GM12878 (cell line): ENCODE measurements at regions not wholly inside any gene's neighbourhood (a gene's known extent, or its start where the extent isn't known, plus 50 kb on each side); places are given as distances from the start of the nearest gene placed in this dataset.

Experiments used
- ATAC-seq: fragments of 200-7000 bp; cut with Tn5 transposase; 3 replicates; pipeline ENCODE4 v1.9.1; 2020; ENCODE audit warnings: mild to moderate bottlenecking, moderate library complexity
- BruUV-seq: library from RNA; stranded (reverse); fragments of 400-500 nt; replicated peaks from 2 replicates; lab custom pipeline; 2021; lab: Mats Ljungman, UMichigan
- CTCF ChIA-PET: fragments of 300-600 bp; sonication (Branson Sonifier 250); formaldehyde crosslinking; extraction: SDS; loops from one replicate; lab custom pipeline; 2021; ENCODE audit warnings: inconsistent platforms; lab: Yijun Ruan, JAX
- POLR2A ChIA-PET: fragments of 350-600 bp; formaldehyde crosslinking; extraction: SDS; loops from one replicate; lab custom pipeline; 2021; ENCODE audit warnings: inconsistent platforms; lab: Charles Lee
- RAD21 ChIA-PET: fragments of 300-600 bp; sonication (Branson Sonifier 250); formaldehyde crosslinking; loops from one replicate; lab custom pipeline; 2023; ENCODE audit warnings: antibody characterized with exemption; ENCODE audit not compliant: unreplicated experiment; lab: Charles Lee
- SMC1A ChIA-PET: fragments of 300-600 bp; sonication (Branson Sonifier 250); formaldehyde crosslinking; loops from one replicate; lab custom pipeline; 2023; ENCODE audit not compliant: unreplicated experiment, uncharacterized antibody; lab: Charles Lee
- DNase-seq: peaks from one replicate; pipeline ENCODE4 v3.0.0-alpha.2; 2011; ENCODE audit warnings: low read depth, low spot score
- FAIRE-seq: peaks from 3 replicates; lab custom pipeline; 2011; peaks lifted over from hg19 to GRCh38; lab: Jason Lieb, UNC
- H2AFZ ChIP-seq: 2 replicates; pipeline ENCODE4 v1.6.0; 2011; ENCODE audit warnings: low read depth, low read length, control low read depth; ENCODE audit not compliant: control insufficient read depth
- H3K27ac ChIP-seq: 2 replicates; pipeline ENCODE4 v1.5.1; 2011; ENCODE audit warnings: control low read depth; ENCODE audit not compliant: control insufficient read depth, insufficient read depth
- H3K27me3 ChIP-seq, 2 experiments: replicated peaks in 1 of 2; 2 replicates each; pipeline versions ENCODE4 v1.6.0 to v1.6.1; 2011; ENCODE audit warnings: low read length in 1 of 2; ENCODE audit not compliant: control insufficient read depth in 2 of 2, insufficient read depth in 2 of 2
- H3K36me3 ChIP-seq, 2 experiments: 2 replicates each; pipeline ENCODE4 v1.5.1; 2011; ENCODE audit warnings: low read length in 1 of 2; ENCODE audit not compliant: control insufficient read depth in 2 of 2, insufficient read depth in 2 of 2
- H3K4me1 ChIP-seq: 2 replicates; pipeline ENCODE4 v1.6.1; 2011; ENCODE audit warnings: mild to moderate bottlenecking, low read length, moderate library complexity, mixed read lengths; ENCODE audit not compliant: control insufficient read depth, insufficient read depth
- H3K4me2 ChIP-seq: 2 replicates; pipeline ENCODE4 v1.6.0; 2011; ENCODE audit warnings: control low read depth; ENCODE audit not compliant: control insufficient read depth, insufficient read depth
- H3K4me3 ChIP-seq: fragments of 200-600 bp; sonication (generic); 2 replicates; pipeline ENCODE4 v1.5.1; 2016
- H3K79me2 ChIP-seq: 2 replicates; pipeline ENCODE4 v1.6.0; 2011; ENCODE audit warnings: low read length; ENCODE audit not compliant: control insufficient read depth, insufficient read depth
- H3K9ac ChIP-seq: 2 replicates; pipeline ENCODE4 v1.8.0; 2011; ENCODE audit warnings: low read length, control low read depth, mixed read lengths; ENCODE audit not compliant: control insufficient read depth, insufficient read depth
- H3K9me3 ChIP-seq: replicated peaks from 3 replicates; pipeline ENCODE4 v1.5.1; 2011; ENCODE audit warnings: mild to moderate bottlenecking, low read length; ENCODE audit not compliant: control insufficient read depth, insufficient read depth
- H4K20me1 ChIP-seq: 2 replicates; pipeline ENCODE4 v1.6.0; 2011; ENCODE audit not compliant: control insufficient read depth, insufficient read depth
- BACH1 ChIP-seq: fragments of 450-650 bp; IDR thresholded peaks from 2 replicates; pipeline ENCODE4 v1.6.1; 2017; ENCODE audit warnings: mild to moderate bottlenecking, borderline replicate concordance
- BMI1 ChIP-seq: fragments of 450-650 bp; IDR thresholded peaks from 2 replicates; pipeline ENCODE4 v1.6.1; 2016; ENCODE audit warnings: mild to moderate bottlenecking, moderate library complexity, borderline replicate concordance
- CBX3 ChIP-seq: fragments of 200-600 bp; sonication (generic); IDR thresholded peaks from 2 replicates; pipeline ENCODE4 v1.6.1; 2016; ENCODE audit warnings: low read depth, borderline replicate concordance
- EED ChIP-seq: sonication (generic); IDR thresholded peaks from 2 replicates; pipeline ENCODE4 v1.6.1; 2016; ENCODE audit warnings: antibody characterized with exemption, low read depth
- HDAC6 ChIP-seq: fragments of 200-600 bp; sonication (generic); IDR thresholded peaks from one replicate; pipeline ENCODE4 v1.8.0; 2017; ENCODE audit warnings: antibody characterized with exemption; ENCODE audit not compliant: unreplicated experiment
- IRF4 ChIP-seq: IDR thresholded peaks from 2 replicates; pipeline ENCODE4 v1.6.1; 2011; ENCODE audit warnings: low read depth, low read length
- JUNB ChIP-seq: IDR thresholded peaks from 2 replicates; pipeline ENCODE4 v1.6.1; 2016; ENCODE audit warnings: antibody characterized with exemption, mild to moderate bottlenecking
- JUND ChIP-seq: IDR thresholded peaks from 2 replicates; pipeline ENCODE4 v1.6.1; 2012; ENCODE audit warnings: low read depth, mild to moderate bottlenecking, low read length, improper control_type of control experiment, moderate library complexity
- PAX5 ChIP-seq: IDR thresholded peaks from 2 replicates; pipeline ENCODE4 v1.6.1; 2011; ENCODE audit warnings: low read depth, low read length, borderline replicate concordance
- POLR2A ChIP-seq: IDR thresholded peaks from 2 replicates; pipeline ENCODE4 v1.6.1; 2011; ENCODE audit warnings: low read depth, mild to moderate bottlenecking, low read length
- RBBP5 ChIP-seq: fragments of 200-600 bp; sonication (generic); conservative IDR thresholded peaks from 2 replicates; pipeline ENCODE4 v1.6.1; 2016
- RELA ChIP-seq: fragments of 450-650 bp; IDR thresholded peaks from 2 replicates; pipeline ENCODE4 v1.8.0; 2014; ENCODE audit warnings: borderline replicate concordance; ENCODE audit not compliant: partially characterized antibody
- RUNX3 ChIP-seq: IDR thresholded peaks from 2 replicates; pipeline ENCODE4 v1.6.1; 2012; ENCODE audit warnings: low read length, inconsistent platforms
- SP1 ChIP-seq: IDR thresholded peaks from one replicate; pipeline ENCODE4 v1.6.1; 2011; ENCODE audit warnings: low read depth, low read length
- TCF7 ChIP-seq: IDR thresholded peaks from 2 replicates; pipeline ENCODE4 v1.6.1; 2014; ENCODE audit warnings: antibody characterized with exemption, borderline replicate concordance
- ZNF24 ChIP-seq: fragments of 450-650 bp; IDR thresholded peaks from 2 replicates; pipeline ENCODE4 v1.6.1; 2017; ENCODE audit warnings: antibody characterized with exemption, mild to moderate bottlenecking
- WGBS: methylation state at CpG from one replicate; pipeline ENCODE4 v1.1.6; 2016; ENCODE audit warnings: low lambda C conversion rate; ENCODE audit not compliant: insufficient replicate concordance, insufficient coverage; ENCODE audit errors: missing lambda C conversion rate; 5-methylcytosine and 5-hydroxymethylcytosine counted together
- in situ Hi-C: fragments of 300-500 bp; cut with MboI; formaldehyde crosslinking; loops from 9 replicates; pipeline ENCODE4 v1.14.3; 2018; ENCODE audit warnings: mixed read lengths
- intact Hi-C: fragments of 100-400 bp; cut with micrococcal nuclease; formaldehyde crosslinking; loops from one replicate; pipeline ENCODE4 v1.14.2; 2022; ENCODE audit not compliant: unreplicated experiment
- TF ChIP-seq, protein P1 (sequence below): fragments of 450-650 bp; IDR thresholded peaks from 2 replicates; pipeline ENCODE4 v1.6.1; 2017; ENCODE audit warnings: borderline replicate concordance
- TF ChIP-seq, protein P2 (sequence below): fragments of 450-650 bp; IDR thresholded peaks from 2 replicates; pipeline ENCODE4 v1.6.1; 2016; ENCODE audit warnings: mild to moderate bottlenecking
- TF ChIP-seq, protein P3 (sequence below): fragments of 450-650 bp; IDR thresholded peaks from 2 replicates; pipeline ENCODE4 v1.6.1; 2017; ENCODE audit warnings: mild to moderate bottlenecking, moderate library complexity

DNA sequence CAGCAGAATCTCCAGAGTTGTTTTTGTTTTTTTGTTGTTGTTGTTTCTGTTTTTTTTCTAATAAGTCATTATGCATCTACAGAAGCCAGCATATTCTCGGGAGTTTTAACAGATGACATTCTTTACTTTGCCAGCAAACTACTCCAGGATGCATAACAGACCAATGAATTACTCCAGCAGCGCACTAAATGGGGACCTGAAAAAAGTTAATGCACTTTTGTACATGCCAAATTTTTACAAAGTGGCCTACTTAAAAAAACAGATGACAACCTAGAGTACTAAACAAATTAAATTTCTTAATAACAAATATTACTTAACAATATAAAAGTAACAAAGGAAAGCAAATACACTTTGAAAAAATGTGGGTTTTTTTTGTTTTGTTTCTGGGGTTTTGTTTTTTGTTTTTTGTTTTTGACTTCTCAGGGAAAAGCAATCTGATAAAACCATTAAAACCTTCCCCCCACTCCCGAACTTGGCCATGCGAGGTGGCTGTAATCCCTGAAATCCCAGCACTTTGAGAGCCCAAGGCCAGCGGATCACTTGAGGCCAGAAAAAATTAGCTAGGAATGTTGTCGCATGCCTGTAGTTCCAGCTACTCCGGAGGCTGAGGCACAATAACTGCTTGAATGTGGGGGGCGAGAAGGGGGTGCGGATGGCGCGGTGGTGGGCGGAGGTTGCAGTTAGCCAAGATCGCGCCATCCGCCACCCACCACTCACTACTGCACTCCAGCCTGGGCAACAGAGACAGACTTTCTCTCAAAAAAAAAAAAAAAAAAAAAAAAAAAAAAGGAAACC, 352.4 kb downstream of the CETN3 start:
- H3K9me3 ChIP-seq, result no peaks in the 10 kb centered on the region; the same call in 1 of the 3 replicates
- no peak overlapping the region for H3K9ac ChIP-seq
- no peak for FAIRE-seq
- WGBS, result 96% methylated on average over 14 of the region's 15 CpGs
- ChIA-PET SMC1A (no interaction called here), CTCF (no interaction called here), RAD21 (no interaction called here), POLR2A (no interaction called here)
- no peaks in the 10 kb centered on the region for H3K4me1 ChIP-seq
- H3K27me3 ChIP-seq, result no peaks in the 10 kb centered on the region
- no peak for DNase-seq
- H3K4me3 ChIP-seq, result no peak overlapping the region
- no peak for TF ChIP-seq CBX3
- TF ChIP-seq, protein P1, sequence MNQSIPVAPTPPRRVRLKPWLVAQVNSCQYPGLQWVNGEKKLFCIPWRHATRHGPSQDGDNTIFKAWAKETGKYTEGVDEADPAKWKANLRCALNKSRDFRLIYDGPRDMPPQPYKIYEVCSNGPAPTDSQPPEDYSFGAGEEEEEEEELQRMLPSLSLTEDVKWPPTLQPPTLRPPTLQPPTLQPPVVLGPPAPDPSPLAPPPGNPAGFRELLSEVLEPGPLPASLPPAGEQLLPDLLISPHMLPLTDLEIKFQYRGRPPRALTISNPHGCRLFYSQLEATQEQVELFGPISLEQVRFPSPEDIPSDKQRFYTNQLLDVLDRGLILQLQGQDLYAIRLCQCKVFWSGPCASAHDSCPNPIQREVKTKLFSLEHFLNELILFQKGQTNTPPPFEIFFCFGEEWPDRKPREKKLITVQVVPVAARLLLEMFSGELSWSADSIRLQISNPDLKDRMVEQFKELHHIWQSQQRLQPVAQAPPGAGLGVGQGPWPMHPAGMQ, result no peak
- TF ChIP-seq, protein P2, sequence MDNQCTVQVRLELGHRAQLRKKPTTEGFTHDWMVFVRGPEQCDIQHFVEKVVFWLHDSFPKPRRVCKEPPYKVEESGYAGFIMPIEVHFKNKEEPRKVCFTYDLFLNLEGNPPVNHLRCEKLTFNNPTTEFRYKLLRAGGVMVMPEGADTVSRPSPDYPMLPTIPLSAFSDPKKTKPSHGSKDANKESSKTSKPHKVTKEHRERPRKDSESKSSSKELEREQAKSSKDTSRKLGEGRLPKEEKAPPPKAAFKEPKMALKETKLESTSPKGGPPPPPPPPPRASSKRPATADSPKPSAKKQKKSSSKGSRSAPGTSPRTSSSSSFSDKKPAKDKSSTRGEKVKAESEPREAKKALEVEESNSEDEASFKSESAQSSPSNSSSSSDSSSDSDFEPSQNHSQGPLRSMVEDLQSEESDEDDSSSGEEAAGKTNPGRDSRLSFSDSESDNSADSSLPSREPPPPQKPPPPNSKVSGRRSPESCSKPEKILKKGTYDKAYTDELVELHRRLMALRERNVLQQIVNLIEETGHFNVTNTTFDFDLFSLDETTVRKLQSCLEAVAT, result no peak
- no peak for TF ChIP-seq PAX5
- no peak for TF ChIP-seq RBBP5
- TF ChIP-seq, protein P3, sequence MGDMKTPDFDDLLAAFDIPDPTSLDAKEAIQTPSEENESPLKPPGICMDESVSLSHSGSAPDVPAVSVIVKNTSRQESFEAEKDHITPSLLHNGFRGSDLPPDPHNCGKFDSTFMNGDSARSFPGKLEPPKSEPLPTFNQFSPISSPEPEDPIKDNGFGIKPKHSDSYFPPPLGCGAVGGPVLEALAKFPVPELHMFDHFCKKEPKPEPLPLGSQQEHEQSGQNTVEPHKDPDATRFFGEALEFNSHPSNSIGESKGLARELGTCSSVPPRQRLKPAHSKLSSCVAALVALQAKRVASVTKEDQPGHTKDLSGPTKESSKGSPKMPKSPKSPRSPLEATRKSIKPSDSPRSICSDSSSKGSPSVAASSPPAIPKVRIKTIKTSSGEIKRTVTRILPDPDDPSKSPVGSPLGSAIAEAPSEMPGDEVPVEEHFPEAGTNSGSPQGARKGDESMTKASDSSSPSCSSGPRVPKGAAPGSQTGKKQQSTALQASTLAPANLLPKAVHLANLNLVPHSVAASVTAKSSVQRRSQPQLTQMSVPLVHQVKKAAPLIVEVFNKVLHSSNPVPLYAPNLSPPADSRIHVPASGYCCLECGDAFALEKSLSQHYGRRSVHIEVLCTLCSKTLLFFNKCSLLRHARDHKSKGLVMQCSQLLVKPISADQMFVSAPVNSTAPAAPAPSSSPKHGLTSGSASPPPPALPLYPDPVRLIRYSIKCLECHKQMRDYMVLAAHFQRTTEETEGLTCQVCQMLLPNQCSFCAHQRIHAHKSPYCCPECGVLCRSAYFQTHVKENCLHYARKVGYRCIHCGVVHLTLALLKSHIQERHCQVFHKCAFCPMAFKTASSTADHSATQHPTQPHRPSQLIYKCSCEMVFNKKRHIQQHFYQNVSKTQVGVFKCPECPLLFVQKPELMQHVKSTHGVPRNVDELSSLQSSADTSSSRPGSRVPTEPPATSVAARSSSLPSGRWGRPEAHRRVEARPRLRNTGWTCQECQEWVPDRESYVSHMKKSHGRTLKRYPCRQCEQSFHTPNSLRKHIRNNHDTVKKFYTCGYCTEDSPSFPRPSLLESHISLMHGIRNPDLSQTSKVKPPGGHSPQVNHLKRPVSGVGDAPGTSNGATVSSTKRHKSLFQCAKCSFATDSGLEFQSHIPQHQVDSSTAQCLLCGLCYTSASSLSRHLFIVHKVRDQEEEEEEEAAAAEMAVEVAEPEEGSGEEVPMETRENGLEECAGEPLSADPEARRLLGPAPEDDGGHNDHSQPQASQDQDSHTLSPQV, result no peak
- no peak for TF ChIP-seq SP1
- no peak for TF ChIP-seq POLR2A
- no peak for TF ChIP-seq RELA
- TF ChIP-seq BACH1, result no peak
- TF ChIP-seq EED, result no peak
- no peak for TF ChIP-seq BMI1
- no peak for TF ChIP-seq RUNX3
- TF ChIP-seq JUND, result no peak
- no peak for TF ChIP-seq ZNF24
- no peak for TF ChIP-seq IRF4
- no peak for TF ChIP-seq JUNB
- no peak for TF ChIP-seq TCF7
- no peak for TF ChIP-seq HDAC6
- in situ Hi-C loops, result no loop called here
- intact Hi-C loops, result no loop called here
- no peak overlapping the region for H2AFZ ChIP-seq
- no peaks in the 10 kb centered on the region for H4K20me1 ChIP-seq
- no peak for ATAC-seq
- H3K79me2 ChIP-seq, result no peaks in the 10 kb centered on the region
- no peak overlapping the region for H3K27ac ChIP-seq
- H3K4me2 ChIP-seq, result no peak overlapping the region
- H3K36me3 ChIP-seq, result no peaks in the 10 kb centered on the region
- BruUV-seq, result no TSS peak
